Subcutaneous abdominal adipose tissue (tissue), 5 donors: ENCODE measurements at regions not wholly inside any gene's neighbourhood (a gene's known extent, or its start where the extent isn't known, plus 50 kb on each side); places are given as distances from the start of the nearest gene placed in this dataset.

Experiments used
- H3K27ac ChIP-seq: one replicate; pipeline ENCODE4 v1.7.0; 2013; ENCODE audit warnings: low read depth, mild to moderate bottlenecking, inconsistent platforms, low read length, moderate library complexity
- H3K27me3 ChIP-seq, 5 donors: one replicate each; pipeline ENCODE4 v1.7.0; 2013; ENCODE audit warnings: low read length in 5 of 5, inconsistent platforms in 1 of 5; ENCODE audit not compliant: control insufficient read depth in 5 of 5, insufficient read depth in 4 of 5
- H3K36me3 ChIP-seq, 5 donors: one replicate each; pipeline ENCODE4 v1.7.0; 2013; ENCODE audit warnings: low read length in 5 of 5; ENCODE audit not compliant: control insufficient read depth in 5 of 5, insufficient read depth in 5 of 5
- H3K4me1 ChIP-seq, 5 donors: one replicate each; pipeline ENCODE4 v1.7.0; 2013; ENCODE audit warnings: low read length in 5 of 5, mild to moderate bottlenecking in 3 of 5, moderate library complexity in 1 of 5; ENCODE audit not compliant: control insufficient read depth in 5 of 5, insufficient read depth in 5 of 5
- H3K4me3 ChIP-seq, 5 donors: one replicate each; pipeline ENCODE4 v1.7.0; 2013; ENCODE audit warnings: low read length in 5 of 5, low read depth in 1 of 5
- H3K9ac ChIP-seq, 5 donors: one replicate each; pipeline ENCODE4 v1.7.0; 2013; ENCODE audit warnings: low read length in 5 of 5, mild to moderate bottlenecking in 4 of 5, moderate library complexity in 3 of 5
- H3K9me3 ChIP-seq, 5 donors: one replicate each; pipeline ENCODE4 v1.7.0; 2013; ENCODE audit warnings: low read length in 5 of 5; ENCODE audit not compliant: control insufficient read depth in 5 of 5
- donor health status: healthy.
- donor health status: healthy.
- donor health status: healthy.
- donor health status: healthy.
- donor health status: healthy.

DNA sequence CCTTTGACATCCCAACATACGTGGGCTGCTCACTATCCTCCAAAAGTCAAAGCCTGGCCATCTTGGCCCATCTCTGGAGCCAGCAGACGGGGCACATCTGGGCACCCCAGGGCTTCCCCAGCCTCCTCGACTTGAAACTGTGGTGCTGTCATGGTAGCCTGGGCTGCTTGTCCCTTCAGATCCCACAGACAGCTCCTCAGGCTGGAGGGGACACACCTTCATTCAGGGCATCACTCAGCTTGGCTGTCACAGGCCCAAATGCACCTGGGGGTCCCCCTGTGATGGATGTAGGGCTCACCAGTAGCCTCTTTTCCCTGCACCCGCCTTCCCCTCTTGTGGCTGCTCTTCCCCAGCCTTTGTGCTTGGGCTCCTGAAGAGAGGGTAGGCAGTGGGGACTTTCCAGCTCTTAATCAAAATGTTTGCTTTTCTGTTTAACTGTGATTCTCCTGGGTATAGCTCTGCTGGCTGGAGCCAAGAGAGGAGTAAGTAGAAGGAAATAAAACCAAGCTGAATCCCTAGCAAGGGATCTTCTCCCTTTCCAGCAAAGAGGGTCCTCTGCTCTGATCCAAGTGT is 92.3 kb downstream of the GYPC start:
- H3K27me3 ChIP-seq: no peaks in the 10 kb centered on the region
- no peak overlapping the region for H3K9ac ChIP-seq
- H3K36me3 ChIP-seq: no peaks in the 10 kb centered on the region
- peaks cover 0 to 4% (median 0%) of the 10 kb centered on the region in 5 donors for H3K4me1 ChIP-seq
- H3K27ac ChIP-seq: no peak overlapping the region
- H3K9me3 ChIP-seq: no peaks in the 10 kb centered on the region
- H3K4me3 ChIP-seq: no peak overlapping the region

DNA sequence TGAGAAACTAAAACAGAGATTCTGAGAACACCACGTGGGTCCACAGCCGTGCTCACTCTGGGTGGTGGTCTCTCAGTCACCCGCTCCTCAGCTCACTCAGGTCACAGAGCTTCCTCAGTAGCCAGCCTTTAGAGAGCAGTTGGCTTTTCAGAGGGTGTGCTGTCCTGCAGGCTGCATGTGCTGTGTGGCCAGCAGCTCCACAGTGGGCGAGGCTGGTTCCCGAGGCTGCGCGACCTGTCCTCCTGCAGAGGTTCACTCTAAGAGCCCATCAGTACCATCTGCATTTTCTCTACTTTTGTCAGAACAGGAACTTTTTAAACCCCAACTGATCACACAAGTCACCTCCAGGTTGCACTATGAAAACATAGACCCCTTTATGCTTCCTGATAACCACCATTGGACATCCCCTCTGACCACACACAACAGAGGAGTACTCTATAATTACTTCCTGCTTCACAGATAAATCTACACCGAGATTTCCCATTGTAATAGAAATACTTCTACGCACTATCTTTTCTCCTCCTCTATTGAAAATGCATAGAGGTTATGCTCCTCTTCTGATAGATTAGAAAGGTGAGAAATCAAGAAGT is 93.1 kb downstream of the GYPC start:
- H3K9me3 ChIP-seq: no peaks in the 10 kb centered on the region
- H3K4me3 ChIP-seq: no peak overlapping the region
- peaks cover 0 to 2% (median 0%) of the 10 kb centered on the region in 5 donors for H3K4me1 ChIP-seq
- H3K36me3 ChIP-seq: no peaks in the 10 kb centered on the region
- no peaks in the 10 kb centered on the region for H3K27me3 ChIP-seq
- no peak overlapping the region for H3K27ac ChIP-seq
- no peak overlapping the region for H3K9ac ChIP-seq

DNA sequence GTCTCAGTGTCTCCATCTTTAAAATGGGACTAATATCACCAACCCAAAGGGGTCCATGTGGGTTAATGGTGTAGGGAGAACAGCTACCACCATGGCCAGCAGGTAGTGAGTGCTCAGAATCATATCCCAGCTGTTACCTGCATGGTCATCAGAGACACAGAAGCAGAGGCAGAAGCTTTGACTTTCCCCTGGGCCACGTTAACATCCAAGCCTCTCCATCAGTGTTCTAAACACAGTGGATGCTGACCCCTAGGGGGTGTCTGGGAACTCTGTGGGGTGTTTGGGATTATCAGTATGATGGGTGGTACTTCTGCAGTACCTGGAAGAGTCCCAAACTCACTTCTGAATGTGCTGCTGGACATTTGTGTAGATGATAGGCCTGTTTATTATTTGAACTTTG is 93.6 kb downstream of the GYPC start:
- Histone ChIP-seq H3K4me1 (no peaks in the 10 kb centered on the region), H3K9ac (no peak overlapping the region), H3K4me3 (no peak overlapping the region), H3K27me3 (no peaks in the 10 kb centered on the region), H3K27ac (no peak overlapping the region), H3K36me3 (no peaks in the 10 kb centered on the region), H3K9me3 (no peaks in the 10 kb centered on the region)

DNA sequence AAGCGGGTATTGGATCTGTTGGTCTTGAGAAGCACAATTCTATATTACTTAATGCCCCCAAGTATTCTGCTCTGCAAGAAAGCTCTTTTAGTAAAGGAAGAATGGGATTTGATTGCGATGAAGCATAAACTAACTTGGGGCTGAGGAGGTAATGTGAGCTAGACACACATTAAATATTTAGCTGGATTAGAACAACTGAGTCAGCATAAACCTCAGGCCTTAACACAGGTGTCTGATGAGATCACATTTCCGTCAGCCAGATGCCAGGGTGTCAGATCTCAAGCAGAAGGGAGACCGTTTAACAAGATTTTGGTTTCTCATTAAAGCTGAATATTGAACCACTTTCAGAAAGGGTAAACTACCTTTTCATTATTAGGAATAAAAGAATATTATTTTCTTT is 94.5 kb downstream of the GYPC start:
- no peak overlapping the region for H3K27ac ChIP-seq
- H3K4me1 ChIP-seq: no peaks in the 10 kb centered on the region
- H3K9me3 ChIP-seq: peaks cover 0 to under 1% (median 0%) of the 10 kb centered on the region in 5 donors
- no peaks in the 10 kb centered on the region for H3K27me3 ChIP-seq
- H3K9ac ChIP-seq: no peak overlapping the region
- no peaks in the 10 kb centered on the region for H3K36me3 ChIP-seq
- H3K4me3 ChIP-seq: no peak overlapping the region

DNA sequence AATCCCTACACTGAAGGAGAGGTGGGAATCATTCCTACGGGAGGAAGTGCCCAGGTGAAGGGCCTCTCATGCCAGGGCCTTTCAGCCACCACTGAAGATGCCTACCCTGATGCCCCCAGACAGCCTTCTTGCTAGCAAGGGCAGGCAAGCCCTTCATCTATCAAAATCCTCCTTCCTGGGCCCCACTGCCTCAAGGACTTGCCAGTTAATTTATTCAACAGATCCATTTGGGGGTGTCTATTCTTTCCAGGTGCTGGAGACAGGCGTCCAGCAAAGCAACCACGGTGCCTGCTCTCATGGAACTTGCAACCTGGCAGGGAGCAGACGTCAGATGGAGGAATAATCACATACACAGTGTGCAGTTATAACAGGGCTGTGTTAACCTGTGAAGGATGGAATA is 95.5 kb downstream of the GYPC start:
- Histone ChIP-seq H3K36me3 (no peaks in the 10 kb centered on the region), H3K27me3 (no peaks in the 10 kb centered on the region), H3K9me3 (peaks cover 0 to 8% (median 0%) of the 10 kb centered on the region in 5 donors), H3K4me3 (no peak overlapping the region), H3K9ac (no peak overlapping the region), H3K4me1 (no peaks in the 10 kb centered on the region), H3K27ac (no peak overlapping the region)

DNA sequence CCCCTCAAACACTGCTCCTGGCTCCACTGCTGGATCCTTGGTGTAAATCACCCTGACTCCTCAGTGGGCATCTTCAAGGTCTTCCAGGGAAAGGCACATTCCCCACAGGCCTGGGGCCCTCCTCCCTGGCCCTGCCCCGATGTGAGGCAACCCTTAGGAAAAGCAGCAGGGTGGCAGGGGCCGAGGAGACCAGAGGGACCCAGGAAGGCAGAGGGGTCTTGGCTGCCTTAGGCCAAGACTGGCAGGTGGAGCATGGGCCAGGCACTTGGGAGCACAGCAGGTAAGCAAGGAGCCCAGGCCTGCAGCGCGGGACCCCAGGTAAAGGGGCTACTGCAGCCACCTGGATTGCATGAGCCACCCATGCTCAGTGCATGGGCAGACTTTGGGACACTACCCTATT is 96.9 kb downstream of the GYPC start:
- no peak overlapping the region for H3K27ac ChIP-seq
- H3K27me3 ChIP-seq: no peaks in the 10 kb centered on the region
- H3K9me3 ChIP-seq: peaks cover 0 to 8% (median 0%) of the 10 kb centered on the region in 5 donors
- H3K4me3 ChIP-seq: no peak overlapping the region
- no peak overlapping the region for H3K9ac ChIP-seq
- no peaks in the 10 kb centered on the region for H3K4me1 ChIP-seq
- no peaks in the 10 kb centered on the region for H3K36me3 ChIP-seq

DNA sequence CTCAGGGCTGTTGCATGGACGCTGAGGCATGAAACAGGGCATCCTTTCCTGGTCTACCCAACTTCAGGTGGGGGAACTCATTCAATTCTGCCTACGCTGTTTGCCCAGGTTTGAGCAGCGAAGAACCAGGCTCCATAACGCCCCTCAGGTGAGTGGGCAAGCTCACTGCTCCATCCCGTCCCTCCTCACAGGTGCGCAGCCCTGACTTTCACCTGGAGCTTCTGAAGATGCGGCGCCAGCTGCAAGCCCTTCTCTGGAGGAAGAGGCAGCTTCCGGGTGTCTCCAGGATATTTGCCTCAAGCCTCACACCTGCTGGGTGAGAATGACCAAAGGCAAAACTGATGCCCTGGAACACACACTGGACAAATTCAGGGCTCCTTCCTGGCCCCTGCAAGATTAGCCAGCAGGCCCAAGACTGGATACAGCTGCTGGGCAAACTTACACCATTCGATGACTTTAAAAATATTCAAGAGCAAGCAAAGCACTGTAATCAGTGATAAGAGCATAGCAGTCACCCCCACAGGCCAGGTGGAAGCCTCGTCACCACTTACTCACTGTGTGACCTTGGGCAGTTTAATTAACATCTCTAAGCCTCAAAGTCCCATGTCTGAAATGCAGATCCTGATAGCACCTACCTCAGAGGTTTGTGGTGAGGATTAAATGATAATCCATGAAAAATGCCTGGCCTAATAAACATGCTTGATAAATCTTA is 97.7 kb downstream of the GYPC start:
- no peak overlapping the region for H3K4me3 ChIP-seq
- H3K27me3 ChIP-seq: no peaks in the 10 kb centered on the region
- no peaks in the 10 kb centered on the region for H3K4me1 ChIP-seq
- no peak overlapping the region for H3K9ac ChIP-seq
- H3K9me3 ChIP-seq: peaks cover 0 to 8% (median 0%) of the 10 kb centered on the region in 5 donors
- no peak overlapping the region for H3K27ac ChIP-seq
- H3K36me3 ChIP-seq: no peaks in the 10 kb centered on the region

DNA sequence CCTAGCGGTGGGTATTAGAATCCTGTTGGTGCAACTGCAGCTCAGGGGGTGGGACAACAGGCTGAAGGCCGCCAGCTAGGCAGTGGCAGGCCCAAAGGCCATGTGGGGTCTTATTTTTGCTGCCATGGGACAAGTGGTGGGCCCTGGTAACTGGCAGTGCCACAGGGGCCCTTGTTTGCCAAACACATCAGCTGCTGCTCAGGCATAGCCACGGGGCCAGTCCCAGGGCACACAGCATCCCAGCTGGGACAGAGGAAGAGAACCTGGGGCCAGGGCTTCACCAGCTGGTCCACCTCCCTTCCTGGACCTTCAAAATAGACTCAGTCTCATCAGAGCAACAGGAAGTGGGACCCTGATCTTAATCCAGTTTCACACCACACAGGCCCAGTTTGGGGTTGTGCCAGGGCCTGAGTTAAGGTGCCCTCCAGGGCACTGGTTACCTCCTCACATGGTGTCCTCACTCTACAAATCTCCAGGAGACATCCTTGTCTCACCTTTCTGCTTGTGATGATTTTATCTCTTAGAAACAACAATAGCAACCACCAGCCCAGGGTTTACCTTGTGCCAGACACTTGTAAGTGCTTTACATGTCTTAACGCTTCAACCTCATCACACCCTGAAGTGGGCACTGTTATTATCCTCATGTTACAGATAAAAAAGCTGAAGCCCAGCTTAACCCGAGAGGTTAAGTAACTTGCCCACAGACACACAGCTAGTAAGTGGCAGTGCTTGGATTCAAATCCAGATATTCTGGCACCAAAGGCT is 98.5 kb downstream of the GYPC start:
- no peak overlapping the region for H3K9ac ChIP-seq
- H3K27me3 ChIP-seq: no peaks in the 10 kb centered on the region
- H3K36me3 ChIP-seq: no peaks in the 10 kb centered on the region
- H3K4me1 ChIP-seq: no peaks in the 10 kb centered on the region
- H3K27ac ChIP-seq: no peak overlapping the region
- no peak overlapping the region for H3K4me3 ChIP-seq
- peaks cover 0 to 8% (median 0%) of the 10 kb centered on the region in 5 donors for H3K9me3 ChIP-seq

DNA sequence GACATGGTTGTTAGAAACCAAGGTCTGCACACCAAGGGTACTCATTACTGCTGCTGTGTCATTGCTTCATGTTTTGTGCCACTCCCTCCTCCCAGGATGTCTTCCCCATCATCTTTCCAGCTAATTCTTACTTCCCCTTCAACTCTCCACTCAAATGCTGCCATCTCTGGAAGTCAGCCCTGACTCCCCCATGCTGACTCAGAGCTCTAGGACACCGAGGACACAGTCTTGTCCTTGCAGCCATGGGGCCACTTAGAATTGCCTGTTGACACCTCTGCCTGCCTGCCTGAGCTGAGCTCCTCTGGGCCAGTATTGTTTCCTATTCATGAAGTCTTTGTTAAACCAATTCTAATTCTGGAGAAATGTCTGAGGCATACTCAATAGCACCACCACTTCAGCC is 100.2 kb downstream of the GYPC start:
- Histone ChIP-seq H3K36me3 (no peaks in the 10 kb centered on the region), H3K9me3 (peaks cover 0 to 8% (median 0%) of the 10 kb centered on the region in 5 donors), H3K27me3 (no peaks in the 10 kb centered on the region), H3K9ac (no peak overlapping the region), H3K27ac (no peak overlapping the region), H3K4me3 (peak overlapping the region in 1 of 5 donors; percentile 13), H3K4me1 (peaks cover 0 to 6% (median 2%) of the 10 kb centered on the region in 5 donors)
